Parathyroid adenoma (tissue), 2 donors: ENCODE measurements at regions not wholly inside any gene's neighbourhood (a gene's known extent, or its start where the extent isn't known, plus 50 kb on each side); places are given as distances from the start of the nearest gene placed in this dataset.

Experiments used
- H2AFZ ChIP-seq: fragments of 300-600 bp; sonication (generic); one replicate; pipeline ENCODE4 v1.7.0; 2017; ENCODE audit warnings: antibody characterized with exemption, mild to moderate bottlenecking
- H3K27ac ChIP-seq: fragments of 300-600 bp; sonication (generic); one replicate; pipeline ENCODE4 v1.7.0; 2017
- H3K27me3 ChIP-seq: fragments of 300-600 bp; sonication (generic); one replicate; pipeline ENCODE4 v1.7.0; 2017; ENCODE audit warnings: low read length; ENCODE audit not compliant: control insufficient read depth, insufficient read depth
- H3K36me3 ChIP-seq: fragments of 300-600 bp; sonication (generic); one replicate; pipeline ENCODE4 v1.7.0; 2017; ENCODE audit warnings: low read length; ENCODE audit not compliant: control insufficient read depth, insufficient read depth
- H3K4me1 ChIP-seq: fragments of 300-600 bp; sonication (generic); one replicate; pipeline ENCODE4 v1.7.0; 2017; ENCODE audit warnings: control low read depth
- H3K4me2 ChIP-seq: fragments of 300-600 bp; sonication (generic); one replicate; pipeline ENCODE4 v1.7.0; 2017; ENCODE audit warnings: low read length
- H3K4me3 ChIP-seq: fragments of 300-600 bp; sonication (generic); one replicate; pipeline ENCODE4 v1.7.0; 2017; ENCODE audit warnings: low read depth, low read length
- H3K79me2 ChIP-seq: fragments of 300-600 bp; sonication (generic); one replicate; pipeline ENCODE4 v1.7.0; 2017; ENCODE audit warnings: control low read depth
- H3K9ac ChIP-seq: fragments of 300-600 bp; sonication (generic); one replicate; pipeline ENCODE4 v1.7.0; 2017; ENCODE audit warnings: mild to moderate bottlenecking
- H3K9me3 ChIP-seq: fragments of 300-600 bp; sonication (generic); one replicate; pipeline ENCODE4 v1.7.0; 2017; ENCODE audit warnings: low read length; ENCODE audit not compliant: control insufficient read depth
- CTCF ChIP-seq: fragments of 300-600 bp; sonication (generic); IDR thresholded peaks from one replicate; pipeline ENCODE4 v1.7.0; 2017; ENCODE audit warnings: antibody characterized with exemption, mild to moderate bottlenecking
- donor health status: primary hyperparathyroidism.

GRCh38 chr1:147077936-147078605 lies 94.2 kb downstream of the PRKAB2 start:
- TF ChIP-seq CTCF = no peak
- no peak overlapping the region for H3K4me2 ChIP-seq
- no peaks in the 10 kb centered on the region for H3K36me3 ChIP-seq
- no peak overlapping the region for H3K4me3 ChIP-seq
- no peaks in the 10 kb centered on the region for H3K27me3 ChIP-seq
- no peaks in the 10 kb centered on the region for H3K9me3 ChIP-seq
- no peak overlapping the region for H2AFZ ChIP-seq
- H3K27ac ChIP-seq = no peak overlapping the region
- H3K4me1 ChIP-seq = no peaks in the 10 kb centered on the region
- no peaks in the 10 kb centered on the region for H3K79me2 ChIP-seq
- H3K9ac ChIP-seq = no peak overlapping the region

- Histone ChIP-seq H3K4me1 (no peaks in the 10 kb centered on the region), H3K36me3 (no peaks in the 10 kb centered on the region), H3K27ac (no peak overlapping the region), H3K4me2 (no peak overlapping the region), H2AFZ (no peak overlapping the region), H3K9ac (no peak overlapping the region), H3K27me3 (no peaks in the 10 kb centered on the region), H3K4me3 (no peak overlapping the region), H3K9me3 (no peaks in the 10 kb centered on the region), H3K79me2 (no peaks in the 10 kb centered on the region)
- TF ChIP-seq CTCF = no peak
These were observed 94.7 kb downstream of the PRKAB2 start for GRCh38 chr1:147077523-147077922.

- H3K79me2 ChIP-seq = no peaks in the 10 kb centered on the region
- no peak overlapping the region for H3K27ac ChIP-seq
- no peaks in the 10 kb centered on the region for H3K27me3 ChIP-seq
These were observed 95.2 kb downstream of the PRKAB2 start for GRCh38 chr1:147077081-147077480.

GRCh38 chr1:147076442-147076841 lies 95.8 kb downstream of the PRKAB2 start:
- no peaks in the 10 kb centered on the region for H3K4me1 ChIP-seq
- no peak overlapping the region for H3K9ac ChIP-seq
- H3K27me3 ChIP-seq = no peaks in the 10 kb centered on the region
- H3K36me3 ChIP-seq = no peaks in the 10 kb centered on the region
- H2AFZ ChIP-seq = no peak overlapping the region
- H3K27ac ChIP-seq = no peak overlapping the region
- H3K9me3 ChIP-seq = no peaks in the 10 kb centered on the region
- H3K79me2 ChIP-seq = no peaks in the 10 kb centered on the region
- H3K4me2 ChIP-seq = no peak overlapping the region
- no peak for TF ChIP-seq CTCF
- no peak overlapping the region for H3K4me3 ChIP-seq

More at GRCh38 chr1:147077081-147077480, 95.2 kb downstream of the PRKAB2 start:
- Histone ChIP-seq H3K4me2 (no peak overlapping the region), H3K4me3 (no peak overlapping the region), H3K4me1 (no peaks in the 10 kb centered on the region), H3K9me3 (no peaks in the 10 kb centered on the region), H3K9ac (no peak overlapping the region), H2AFZ (no peak overlapping the region), H3K36me3 (no peaks in the 10 kb centered on the region)
- no peak for TF ChIP-seq CTCF
